ENCODE measurements at regions not wholly inside any gene's neighbourhood (a gene's known extent, or its start where the extent isn't known, plus 50 kb on each side); places are given as distances from the start of the nearest gene placed in this dataset.

- Mint-ChIP-seq H3K4me3 (no peak overlapping the region), H3K4me1 (peaks cover 8% of the 10 kb centered on the region), H3K27ac (no peak overlapping the region), H3K27me3 (ENCODE audit: insufficient read depth, low read depth, poor library complexity) (peaks cover 36% of the 10 kb centered on the region), H3K36me3 (ENCODE audit: low read depth) (no peaks in the 10 kb centered on the region), H3K9me3 (no peaks in the 10 kb centered on the region)
- H3K4me1 ChIP-seq (ENCODE audit: insufficient read depth), result peaks cover 5% of the 10 kb centered on the region
- no peaks in the 10 kb centered on the region for H3K9me2 ChIP-seq (ENCODE audit: insufficient read depth)
- peaks cover 35% of the 10 kb centered on the region for H3K27me3 ChIP-seq (ENCODE audit: insufficient read depth)
- no peak overlapping the region for H3K4me3 ChIP-seq
- no peaks in the 10 kb centered on the region for H3K36me3 ChIP-seq (ENCODE audit: insufficient read depth)
- no peak for DNase-seq (ENCODE audit: low spot score)
- H2AFZ ChIP-seq, result no peak overlapping the region
- peaks cover 13% of the 10 kb centered on the region; the same call in 1 of the 2 replicates for H3F3A ChIP-seq (replicated peaks; ENCODE audit: low read depth)
- no peaks in the 10 kb centered on the region for H3K79me2 ChIP-seq (replicated peaks; ENCODE audit: insufficient read depth)
- TF ChIP-seq POLR2AphosphoS5 (IDR thresholded peaks at IDR 0.05; ENCODE audit: low read depth), result no peak
- TF ChIP-seq ZNF462 (CRISPR knock-in tag; IDR thresholded peaks at IDR 0.05), result no peak
- no peak for TF ChIP-seq NANOG (IDR thresholded peaks at IDR 0.05; ENCODE audit: borderline replicate concordance)
- TF ChIP-seq ZNF114 (CRISPR knock-in tag; IDR thresholded peaks at IDR 0.05), result no peak
- no peak for TF ChIP-seq REST (IDR thresholded peaks at IDR 0.05; ENCODE audit: unreplicated experiment)
- no peaks in the 10 kb centered on the region for H4K20me1 ChIP-seq (replicated peaks; ENCODE audit: insufficient read depth)
- no peak for ATAC-seq
- H3K4me2 ChIP-seq, result no peak overlapping the region
- no peak overlapping the region for H3K27ac ChIP-seq (ENCODE audit: low read depth)
Measured at GRCh38 chr15:66846031-66846430, 144.0 kb downstream of the SMAD6 start.

Data from GM23338 (cell line).